ENCODE measurements at regions not wholly inside any gene's neighbourhood (a gene's known extent, or its start where the extent isn't known, plus 50 kb on each side); places are given as distances from the start of the nearest gene placed in this dataset.

- TF ChIP-seq POLR2A (IDR thresholded peaks at IDR 0.05): no peak
- TF ChIP-seq, protein P1, sequence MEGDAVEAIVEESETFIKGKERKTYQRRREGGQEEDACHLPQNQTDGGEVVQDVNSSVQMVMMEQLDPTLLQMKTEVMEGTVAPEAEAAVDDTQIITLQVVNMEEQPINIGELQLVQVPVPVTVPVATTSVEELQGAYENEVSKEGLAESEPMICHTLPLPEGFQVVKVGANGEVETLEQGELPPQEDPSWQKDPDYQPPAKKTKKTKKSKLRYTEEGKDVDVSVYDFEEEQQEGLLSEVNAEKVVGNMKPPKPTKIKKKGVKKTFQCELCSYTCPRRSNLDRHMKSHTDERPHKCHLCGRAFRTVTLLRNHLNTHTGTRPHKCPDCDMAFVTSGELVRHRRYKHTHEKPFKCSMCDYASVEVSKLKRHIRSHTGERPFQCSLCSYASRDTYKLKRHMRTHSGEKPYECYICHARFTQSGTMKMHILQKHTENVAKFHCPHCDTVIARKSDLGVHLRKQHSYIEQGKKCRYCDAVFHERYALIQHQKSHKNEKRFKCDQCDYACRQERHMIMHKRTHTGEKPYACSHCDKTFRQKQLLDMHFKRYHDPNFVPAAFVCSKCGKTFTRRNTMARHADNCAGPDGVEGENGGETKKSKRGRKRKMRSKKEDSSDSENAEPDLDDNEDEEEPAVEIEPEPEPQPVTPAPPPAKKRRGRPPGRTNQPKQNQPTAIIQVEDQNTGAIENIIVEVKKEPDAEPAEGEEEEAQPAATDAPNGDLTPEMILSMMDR (IDR thresholded peaks at IDR 0.05): no peak
These were observed 233.0 kb downstream of the DNAJB9 start for GRCh38 chr7:108802650-108803049.

Data from uterus (tissue), 2 donors.